Tibial nerve (tissue), 3 donors: ENCODE measurements at regions not wholly inside any gene's neighbourhood (a gene's known extent, or its start where the extent isn't known, plus 50 kb on each side); places are given as distances from the start of the nearest gene placed in this dataset.

Source experiments
- CTCF ChIP-seq, 5 experiments: fragments of 200-600 bp in 3 of 5; fragments of 450-650 bp in 2 of 5; sonication (generic) in 3 of 5; IDR thresholded peaks; one replicate each; pipeline ENCODE4 v1.5.1; 2016 to 2019; ENCODE audit warnings: antibody characterized with exemption in 5 of 5, mild to moderate bottlenecking in 3 of 5, moderate library complexity in 2 of 5
- POLR2A ChIP-seq, 2 donors: fragments of 450-650 bp; IDR thresholded peaks; one replicate each; pipeline ENCODE4 v1.6.1; 2017; ENCODE audit warnings: antibody characterized with exemption in 2 of 2, mild to moderate bottlenecking in 2 of 2, moderate library complexity in 2 of 2

GRCh38 chr18:65946777-65947176 is 196.0 kb downstream of the CDH7 start:
- TF ChIP-seq CTCF (IDR thresholded peaks at IDR 0.05) (no peak), POLR2A (IDR thresholded peaks at IDR 0.05) (no peak)
